K562 (cell line): ENCODE measurements at regions not wholly inside any gene's neighbourhood (a gene's known extent, or its start where the extent isn't known, plus 50 kb on each side); places are given as distances from the start of the nearest gene placed in this dataset.

Experiments used
- GTF2A2 ChIP-seq: IDR thresholded peaks from 2 replicates; pipeline ENCODE4 v1.6.1; 2016; ENCODE audit warnings: mild to moderate bottlenecking, missing genetic modification characterization, missing compliant biosample characterization
- KAT2B ChIP-seq: IDR thresholded peaks from one replicate; pipeline ENCODE4 v1.6.1; 2012; ENCODE audit warnings: low read depth, mild to moderate bottlenecking, control low read depth, inconsistent platforms, low read length, moderate library complexity
- POLR2A ChIP-seq: fragments of 450-650 bp; conservative IDR thresholded peaks from 2 replicates; pipeline ENCODE4 v1.6.1; 2016
- TAF1 ChIP-seq: IDR thresholded peaks from 2 replicates; pipeline ENCODE4 v1.6.1; 2011; ENCODE audit warnings: mild to moderate bottlenecking, low read length, moderate library complexity; ENCODE audit not compliant: insufficient read depth, control insufficient read depth, severe bottlenecking; ENCODE audit errors: extremely low read depth
- TCF7L2 ChIP-seq: fragments of 150-350 bp; IDR thresholded peaks from 2 replicates; pipeline ENCODE4 v1.6.1; 2016; ENCODE audit warnings: low read depth, mild to moderate bottlenecking, low read length, moderate library complexity
- ZC3H11A ChIP-seq: IDR thresholded peaks from 2 replicates; pipeline ENCODE4 v1.6.1; 2012; ENCODE audit warnings: low read depth, low read length, improper control_type of control experiment
- ZNF324 ChIP-seq: fragments of 250-450 bp; sonication (Bioruptor Pico); IDR thresholded peaks from 2 replicates; pipeline ENCODE4 v1.4.0; 2020; ENCODE audit warnings: mild to moderate bottlenecking
- TF ChIP-seq, protein P1 (sequence below): IDR thresholded peaks from 3 replicates; pipeline ENCODE4 v1.6.1; 2011; ENCODE audit warnings: borderline replicate concordance, mild to moderate bottlenecking, moderate library complexity; ENCODE audit not compliant: insufficient read length; ENCODE audit errors: extremely low read depth
- TF ChIP-seq, protein P2 (sequence below): sonication (generic); formaldehyde crosslinking; IDR thresholded peaks from 2 replicates; pipeline ENCODE4 v1.5.0; 2020; ENCODE audit warnings: missing genetic modification reagents

DNA sequence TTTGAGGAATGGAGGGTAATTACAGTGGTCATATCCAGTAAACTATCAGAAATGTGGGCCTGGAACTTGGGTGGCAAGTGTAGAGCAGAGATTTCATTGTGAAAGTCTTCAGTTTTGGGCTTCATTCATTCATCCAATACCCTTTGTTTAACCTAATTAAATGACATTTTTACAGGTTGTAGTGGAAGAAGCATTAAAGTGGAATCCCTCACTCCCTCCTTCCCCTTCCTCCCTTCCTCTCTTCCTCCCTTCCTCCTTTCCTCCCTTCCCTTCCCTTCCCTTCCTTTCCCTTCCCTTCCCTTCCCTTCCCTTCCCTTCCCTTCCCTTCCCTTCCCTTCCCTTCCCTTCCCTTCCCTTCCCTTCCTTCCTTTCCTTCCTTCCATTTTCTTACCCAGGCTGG is 219.3 kb downstream of the PDCD6IP start:
- TF ChIP-seq, protein P1, sequence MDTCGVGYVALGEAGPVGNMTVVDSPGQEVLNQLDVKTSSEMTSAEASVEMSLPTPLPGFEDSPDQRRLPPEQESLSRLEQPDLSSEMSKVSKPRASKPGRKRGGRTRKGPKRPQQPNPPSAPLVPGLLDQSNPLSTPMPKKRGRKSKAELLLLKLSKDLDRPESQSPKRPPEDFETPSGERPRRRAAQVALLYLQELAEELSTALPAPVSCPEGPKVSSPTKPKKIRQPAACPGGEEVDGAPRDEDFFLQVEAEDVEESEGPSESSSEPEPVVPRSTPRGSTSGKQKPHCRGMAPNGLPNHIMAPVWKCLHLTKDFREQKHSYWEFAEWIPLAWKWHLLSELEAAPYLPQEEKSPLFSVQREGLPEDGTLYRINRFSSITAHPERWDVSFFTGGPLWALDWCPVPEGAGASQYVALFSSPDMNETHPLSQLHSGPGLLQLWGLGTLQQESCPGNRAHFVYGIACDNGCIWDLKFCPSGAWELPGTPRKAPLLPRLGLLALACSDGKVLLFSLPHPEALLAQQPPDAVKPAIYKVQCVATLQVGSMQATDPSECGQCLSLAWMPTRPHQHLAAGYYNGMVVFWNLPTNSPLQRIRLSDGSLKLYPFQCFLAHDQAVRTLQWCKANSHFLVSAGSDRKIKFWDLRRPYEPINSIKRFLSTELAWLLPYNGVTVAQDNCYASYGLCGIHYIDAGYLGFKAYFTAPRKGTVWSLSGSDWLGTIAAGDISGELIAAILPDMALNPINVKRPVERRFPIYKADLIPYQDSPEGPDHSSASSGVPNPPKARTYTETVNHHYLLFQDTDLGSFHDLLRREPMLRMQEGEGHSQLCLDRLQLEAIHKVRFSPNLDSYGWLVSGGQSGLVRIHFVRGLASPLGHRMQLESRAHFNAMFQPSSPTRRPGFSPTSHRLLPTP: no peak
- TF ChIP-seq KAT2B (no peak), POLR2A (no peak), TAF1 (no peak), TCF7L2 (no peak), ZC3H11A (no peak), ZNF324 (CRISPR knock-in tag) (no peak), GTF2A2 (tag) (no peak)
- TF ChIP-seq, protein P2, sequence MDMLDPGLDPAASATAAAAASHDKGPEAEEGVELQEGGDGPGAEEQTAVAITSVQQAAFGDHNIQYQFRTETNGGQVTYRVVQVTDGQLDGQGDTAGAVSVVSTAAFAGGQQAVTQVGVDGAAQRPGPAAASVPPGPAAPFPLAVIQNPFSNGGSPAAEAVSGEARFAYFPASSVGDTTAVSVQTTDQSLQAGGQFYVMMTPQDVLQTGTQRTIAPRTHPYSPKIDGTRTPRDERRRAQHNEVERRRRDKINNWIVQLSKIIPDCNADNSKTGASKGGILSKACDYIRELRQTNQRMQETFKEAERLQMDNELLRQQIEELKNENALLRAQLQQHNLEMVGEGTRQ: no peak
